Lower leg skin (tissue), 3 donors: ENCODE measurements at regions not wholly inside any gene's neighbourhood (a gene's known extent, or its start where the extent isn't known, plus 50 kb on each side); places are given as distances from the start of the nearest gene placed in this dataset.
"Not testable (repeated sequence)": the region's sequence is repeated elsewhere in the genome, so short reads cannot be mapped to it uniquely, and the experiment has no call there.

Experiments
- POLR2A ChIP-seq, 2 donors: fragments of 450-650 bp; IDR thresholded peaks; one replicate each; pipeline ENCODE4 v1.6.1; 2016 to 2017; ENCODE audit warnings: antibody characterized with exemption in 2 of 2, mild to moderate bottlenecking in 1 of 2, moderate library complexity in 1 of 2
- TF ChIP-seq, protein P1 (sequence below), 3 donors: fragments of 450-650 bp; IDR thresholded peaks; one replicate each; pipeline ENCODE4 v1.5.1; 2016; ENCODE audit warnings: antibody characterized with exemption in 3 of 3, mild to moderate bottlenecking in 3 of 3, moderate library complexity in 2 of 3

DNA sequence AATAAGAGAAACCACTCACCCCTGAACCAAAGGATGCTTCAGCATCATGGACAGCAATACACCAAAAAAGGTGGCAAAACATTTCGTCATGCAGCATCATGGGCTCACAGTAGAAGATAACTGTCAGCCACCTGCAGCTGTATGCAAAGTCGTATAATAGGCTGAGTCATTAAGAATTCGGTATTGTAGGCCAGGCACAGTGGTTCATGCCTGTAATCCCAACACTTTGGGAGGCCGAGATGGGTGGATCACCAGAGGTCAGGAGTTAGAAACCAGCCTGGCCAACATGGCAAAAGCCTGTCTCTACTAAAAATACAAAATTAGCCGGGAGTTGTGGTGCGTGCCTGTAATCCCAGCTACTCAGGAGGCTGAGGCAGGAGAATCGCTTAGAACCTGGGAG is 123.8 kb upstream of the UNC5B start:
- TF ChIP-seq POLR2A (IDR thresholded peaks at IDR 0.05), result not testable (repeated sequence)
- TF ChIP-seq, protein P1, sequence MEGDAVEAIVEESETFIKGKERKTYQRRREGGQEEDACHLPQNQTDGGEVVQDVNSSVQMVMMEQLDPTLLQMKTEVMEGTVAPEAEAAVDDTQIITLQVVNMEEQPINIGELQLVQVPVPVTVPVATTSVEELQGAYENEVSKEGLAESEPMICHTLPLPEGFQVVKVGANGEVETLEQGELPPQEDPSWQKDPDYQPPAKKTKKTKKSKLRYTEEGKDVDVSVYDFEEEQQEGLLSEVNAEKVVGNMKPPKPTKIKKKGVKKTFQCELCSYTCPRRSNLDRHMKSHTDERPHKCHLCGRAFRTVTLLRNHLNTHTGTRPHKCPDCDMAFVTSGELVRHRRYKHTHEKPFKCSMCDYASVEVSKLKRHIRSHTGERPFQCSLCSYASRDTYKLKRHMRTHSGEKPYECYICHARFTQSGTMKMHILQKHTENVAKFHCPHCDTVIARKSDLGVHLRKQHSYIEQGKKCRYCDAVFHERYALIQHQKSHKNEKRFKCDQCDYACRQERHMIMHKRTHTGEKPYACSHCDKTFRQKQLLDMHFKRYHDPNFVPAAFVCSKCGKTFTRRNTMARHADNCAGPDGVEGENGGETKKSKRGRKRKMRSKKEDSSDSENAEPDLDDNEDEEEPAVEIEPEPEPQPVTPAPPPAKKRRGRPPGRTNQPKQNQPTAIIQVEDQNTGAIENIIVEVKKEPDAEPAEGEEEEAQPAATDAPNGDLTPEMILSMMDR (IDR thresholded peaks at IDR 0.05), result not testable (repeated sequence)
